NT2/D1 (cell line): ENCODE measurements at regions not wholly inside any gene's neighbourhood (a gene's known extent, or its start where the extent isn't known, plus 50 kb on each side); places are given as distances from the start of the nearest gene placed in this dataset.

Source experiments
- YY1 ChIP-seq: IDR thresholded peaks from 2 replicates; pipeline ENCODE4 v1.6.1; 2011; ENCODE audit not compliant: insufficient read length, insufficient read depth
- ZNF274 ChIP-seq: IDR thresholded peaks from 2 replicates; pipeline ENCODE4 v1.6.1; 2011; ENCODE audit warnings: mild to moderate bottlenecking, low read depth, low read length

GRCh38 chr21:35609263-35609662, 451.1 kb downstream of the SETD4 start:
- TF ChIP-seq YY1: no peak
- TF ChIP-seq ZNF274: no peak
